ENCODE measurements at regions not wholly inside any gene's neighbourhood (a gene's known extent, or its start where the extent isn't known, plus 50 kb on each side); places are given as distances from the start of the nearest gene placed in this dataset.
"Not testable (repeated sequence)": the region's sequence is repeated elsewhere in the genome, so short reads cannot be mapped to it uniquely, and the experiment has no call there.

- H3K27ac Mint-ChIP-seq = peak overlapping the region; percentile 11
- no peak for DNase-seq
- H3K9me3 Mint-ChIP-seq = peaks cover 11% of the 10 kb centered on the region
- no peak overlapping the region for H3K4me3 Mint-ChIP-seq
- CTCF ChIA-PET = no interaction called here
- H3K27me3 Mint-ChIP-seq = no peaks in the 10 kb centered on the region
- peaks cover 80% of the 10 kb centered on the region for H3K4me1 Mint-ChIP-seq
- peaks cover 15% of the 10 kb centered on the region for H3K36me3 Mint-ChIP-seq
These were observed 97.2 kb downstream of the ARL4C start for GRCh38 chr2:234399451-234400246.

GRCh38 chr2:234398531-234398930 is 98.3 kb downstream of the ARL4C start:
- Mint-ChIP-seq H3K4me3 (no peak overlapping the region), H3K4me1 (peaks cover 83% of the 10 kb centered on the region), H3K27me3 (no peaks in the 10 kb centered on the region), H3K36me3 (peaks cover 19% of the 10 kb centered on the region), H3K9me3 (peaks cover 11% of the 10 kb centered on the region), H3K27ac (no peak overlapping the region)
- no peak for DNase-seq
- CTCF ChIA-PET = no interaction called here

GRCh38 chr2:234395891-234396420 is 100.9 kb downstream of the ARL4C start:
- Mint-ChIP-seq H3K36me3 (peaks cover 16% of the 10 kb centered on the region), H3K4me3 (no peak overlapping the region), H3K9me3 (peaks cover 10% of the 10 kb centered on the region), H3K27ac (no peak overlapping the region), H3K4me1 (peaks cover 83% of the 10 kb centered on the region), H3K27me3 (no peaks in the 10 kb centered on the region)
- CTCF ChIA-PET = interaction anchor here (1.4 kb wide), 1 partner anchor 16 kb away, joined by 4 read pairs; no protein-coding TSS in a partner anchor
- no peak for DNase-seq

GRCh38 chr2:234394450-234394849 is 102.4 kb downstream of the ARL4C start:
- Mint-ChIP-seq H3K36me3 (peaks cover 7% of the 10 kb centered on the region), H3K27ac (peak overlapping the region; percentile 71), H3K27me3 (no peaks in the 10 kb centered on the region), H3K4me3 (peak overlapping the region; percentile 17), H3K4me1 (peaks cover 75% of the 10 kb centered on the region), H3K9me3 (peaks cover 4% of the 10 kb centered on the region)
- DNase-seq = no peak
- CTCF ChIA-PET = no interaction called here

GRCh38 chr2:234393354-234393753 is 103.5 kb downstream of the ARL4C start:
- peaks cover 64% of the 10 kb centered on the region for H3K4me1 Mint-ChIP-seq
- peak overlapping the region; percentile 24 for H3K4me3 Mint-ChIP-seq
- peaks cover 8% of the 10 kb centered on the region for H3K36me3 Mint-ChIP-seq
- H3K27me3 Mint-ChIP-seq = no peaks in the 10 kb centered on the region
- CTCF ChIA-PET = no interaction called here
- peak overlapping the region; percentile 57 for H3K27ac Mint-ChIP-seq
- peaks cover 6% of the 10 kb centered on the region for H3K9me3 Mint-ChIP-seq
- no peak for DNase-seq

- no peak for DNase-seq
- Mint-ChIP-seq H3K4me1 (peaks cover 61% of the 10 kb centered on the region), H3K36me3 (peaks cover 11% of the 10 kb centered on the region), H3K27ac (no peak overlapping the region), H3K9me3 (peaks cover 10% of the 10 kb centered on the region), H3K27me3 (no peaks in the 10 kb centered on the region), H3K4me3 (no peak overlapping the region)
- CTCF ChIA-PET = interaction anchor here (1.2 kb wide), 1 partner anchor 256 kb away, joined by 3 read pairs; no protein-coding TSS in a partner anchor
These were observed 104.8 kb downstream of the ARL4C start for GRCh38 chr2:234392041-234392615.

GRCh38 chr2:234391625-234392024 is 105.3 kb downstream of the ARL4C start:
- peaks cover 13% of the 10 kb centered on the region for H3K36me3 Mint-ChIP-seq
- CTCF ChIA-PET = interaction anchor here (1.2 kb wide), 1 partner anchor 256 kb away, joined by 3 read pairs; no protein-coding TSS in a partner anchor
- H3K27ac Mint-ChIP-seq = peak overlapping the region; percentile 8
- H3K27me3 Mint-ChIP-seq = no peaks in the 10 kb centered on the region
- peaks cover 59% of the 10 kb centered on the region for H3K4me1 Mint-ChIP-seq
- peaks cover 12% of the 10 kb centered on the region for H3K9me3 Mint-ChIP-seq
- no peak overlapping the region for H3K4me3 Mint-ChIP-seq
- DNase-seq = no peak

- peaks cover 44% of the 10 kb centered on the region for H3K4me1 Mint-ChIP-seq
- CTCF ChIA-PET, DNase-seq, H3K4me3 Mint-ChIP-seq, H3K27ac Mint-ChIP-seq, H3K27me3 Mint-ChIP-seq: not testable (repeated sequence)
- peaks cover 19% of the 10 kb centered on the region for H3K9me3 Mint-ChIP-seq
- H3K36me3 Mint-ChIP-seq = peaks cover 16% of the 10 kb centered on the region
These were observed 107.2 kb downstream of the ARL4C start for GRCh38 chr2:234389661-234390060.

GRCh38 chr2:234388591-234388990 is 108.3 kb downstream of the ARL4C start:
- peaks cover 23% of the 10 kb centered on the region for H3K9me3 Mint-ChIP-seq
- H3K4me3 Mint-ChIP-seq = no peak overlapping the region
- H3K4me1 Mint-ChIP-seq = peaks cover 33% of the 10 kb centered on the region
- CTCF ChIA-PET = no interaction called here
- no peaks in the 10 kb centered on the region for H3K27me3 Mint-ChIP-seq
- peaks cover 14% of the 10 kb centered on the region for H3K36me3 Mint-ChIP-seq
- H3K27ac Mint-ChIP-seq = no peak overlapping the region
- DNase-seq = no peak

- H3K9me3 Mint-ChIP-seq = peaks cover 23% of the 10 kb centered on the region
- H3K27ac Mint-ChIP-seq = no peak overlapping the region
- CTCF ChIA-PET = no interaction called here
- peaks cover 13% of the 10 kb centered on the region for H3K36me3 Mint-ChIP-seq
- no peak for DNase-seq
- peaks cover 17% of the 10 kb centered on the region for H3K4me1 Mint-ChIP-seq
- H3K4me3 Mint-ChIP-seq = no peak overlapping the region
- H3K27me3 Mint-ChIP-seq = no peaks in the 10 kb centered on the region
These were observed 109.9 kb downstream of the ARL4C start for GRCh38 chr2:234386971-234387370.

- no peaks in the 10 kb centered on the region for H3K27me3 Mint-ChIP-seq
- H3K27ac Mint-ChIP-seq = no peak overlapping the region
- DNase-seq = no peak
- H3K4me1 Mint-ChIP-seq = peaks cover 16% of the 10 kb centered on the region
- no peak overlapping the region for H3K4me3 Mint-ChIP-seq
- peaks cover 13% of the 10 kb centered on the region for H3K9me3 Mint-ChIP-seq
- CTCF ChIA-PET = no interaction called here
- H3K36me3 Mint-ChIP-seq = peaks cover 10% of the 10 kb centered on the region
These were observed 114.8 kb downstream of the ARL4C start for GRCh38 chr2:234382131-234382530.

GRCh38 chr2:234378958-234379357 is 117.9 kb downstream of the ARL4C start:
- H3K27me3 Mint-ChIP-seq, H3K9me3 Mint-ChIP-seq, H3K27ac Mint-ChIP-seq, DNase-seq, H3K4me3 Mint-ChIP-seq, H3K36me3 Mint-ChIP-seq: not testable (repeated sequence)
- CTCF ChIA-PET = interaction anchor here (0.7 kb wide), 1 partner anchor 114 kb away, joined by 4 read pairs; no protein-coding TSS in a partner anchor
- peaks cover 34% of the 10 kb centered on the region for H3K4me1 Mint-ChIP-seq

GRCh38 chr2:234378440-234378839 is 118.4 kb downstream of the ARL4C start:
- no peaks in the 10 kb centered on the region for H3K9me3 Mint-ChIP-seq
- H3K36me3 Mint-ChIP-seq = peaks cover 3% of the 10 kb centered on the region
- H3K4me1 Mint-ChIP-seq = peaks cover 39% of the 10 kb centered on the region
- H3K4me3 Mint-ChIP-seq = no peak overlapping the region
- H3K27me3 Mint-ChIP-seq = no peaks in the 10 kb centered on the region
- no peak overlapping the region for H3K27ac Mint-ChIP-seq
- DNase-seq = no peak
- CTCF ChIA-PET = no interaction called here

GRCh38 chr2:234377761-234378391 is 119.0 kb downstream of the ARL4C start:
- CTCF ChIA-PET = interaction anchor here (0.6 kb wide), 1 partner anchor 55 kb away, joined by 4 read pairs; no protein-coding TSS in a partner anchor
- no peak for DNase-seq
- H3K4me1 Mint-ChIP-seq = peaks cover 44% of the 10 kb centered on the region
- no peaks in the 10 kb centered on the region for H3K27me3 Mint-ChIP-seq
- no peak overlapping the region for H3K4me3 Mint-ChIP-seq
- no peaks in the 10 kb centered on the region for H3K9me3 Mint-ChIP-seq
- H3K36me3 Mint-ChIP-seq = peaks cover 7% of the 10 kb centered on the region
- H3K27ac Mint-ChIP-seq = no peak overlapping the region

All from activated naive CD4-positive, alpha-beta T cell treated with anti-CD3 and anti-CD28 coated beads, Interleukin-2, amount 10 ng/mL, durations not matched to agents 7 days and 5 days (primary cell).